HG03442 (cell line): ENCODE measurements at regions not wholly inside any gene's neighbourhood (a gene's known extent, or its start where the extent isn't known, plus 50 kb on each side); places are given as distances from the start of the nearest gene placed in this dataset.
A peak's percentile ranks its signal among the peaks of the same experiment; 100 is the strongest.
"Not testable (repeated sequence)": the region's sequence is repeated elsewhere in the genome, so short reads cannot be mapped to it uniquely, and the experiment has no call there.

Experiments
- ATAC-seq: cut with Tn5 transposase; IDR thresholded peaks from one replicate; pipeline ENCODE4 v1.9.1; 2021; ENCODE audit warnings: mild to moderate bottlenecking, moderate library complexity; ENCODE audit not compliant: unreplicated experiment

- ATAC-seq, result no peak
Observed at GRCh38 chr18:58805467-58806187, 59.0 kb upstream of the ZNF532 start.

GRCh38 chr18:58806826-58807714, 57.6 kb upstream of the ZNF532 start:
- peak; percentile 98 for ATAC-seq

- ATAC-seq, result no peak
Observed at GRCh38 chr18:58807766-58808165, 56.9 kb upstream of the ZNF532 start.

GRCh38 chr18:58808349-58808748, 56.3 kb upstream of the ZNF532 start:
- no peak for ATAC-seq

- not testable (repeated sequence) for ATAC-seq
Observed at GRCh38 chr18:58811859-58812258, 52.8 kb upstream of the ZNF532 start.

GRCh38 chr18:58813105-58813504, 51.6 kb upstream of the ZNF532 start:
- no peak for ATAC-seq

GRCh38 chr18:58813561-58814225, 51.0 kb upstream of the ZNF532 start:
- no peak for ATAC-seq

GRCh38 chr18:58814317-58814716, 50.4 kb upstream of the ZNF532 start:
- ATAC-seq, result no peak
